CD14-positive monocyte (primary cell): ENCODE measurements at regions not wholly inside any gene's neighbourhood (a gene's known extent, or its start where the extent isn't known, plus 50 kb on each side); places are given as distances from the start of the nearest gene placed in this dataset.

Experiments
- DNase-seq, 3 donors: peaks; one replicate each; pipeline ENCODE4 v3.0.0-alpha.2; 2011 to 2022
- H2AFZ ChIP-seq: 2 replicates; pipeline ENCODE4 v1.6.0; 2012; ENCODE audit warnings: mild to moderate bottlenecking, low read depth, low read length, inconsistent platforms; ENCODE audit not compliant: insufficient read depth, poor library complexity, severe bottlenecking
- H3K27ac ChIP-seq, 2 donors: 1 replicate in 1 of 2; 2 replicates in 1 of 2; pipeline ENCODE4 v1.5.1; 2012 to 2013; ENCODE audit warnings: low read length in 2 of 2, control low read depth in 1 of 2, inconsistent platforms in 1 of 2, low read depth in 1 of 2, mild to moderate bottlenecking in 1 of 2
- H3K27me3 ChIP-seq, 2 donors: one replicate each; pipeline versions ENCODE4 v1.6.0 to v1.6.1; 2011 to 2013; ENCODE audit warnings: low read length in 2 of 2; ENCODE audit not compliant: control insufficient read depth in 2 of 2, insufficient read depth in 2 of 2
- H3K36me3 ChIP-seq, 2 donors: replicated peaks in 1 of 2; 1 replicate in 1 of 2; 2 replicates in 1 of 2; pipeline versions ENCODE4 v1.5.1 to v1.6.1; 2012 to 2013; ENCODE audit warnings: low read length in 2 of 2, control low read depth in 1 of 2, inconsistent platforms in 1 of 2, mild to moderate bottlenecking in 1 of 2; ENCODE audit not compliant: insufficient read depth in 2 of 2, control insufficient read depth in 1 of 2
- H3K4me1 ChIP-seq, 2 donors: 1 replicate in 1 of 2; 2 replicates in 1 of 2; pipeline versions ENCODE4 v1.5.1 to v1.6.1; 2012 to 2013; ENCODE audit warnings: low read length in 2 of 2, control low read depth in 1 of 2, inconsistent platforms in 1 of 2, mild to moderate bottlenecking in 1 of 2, moderate library complexity in 1 of 2; ENCODE audit not compliant: insufficient read depth in 2 of 2, control insufficient read depth in 1 of 2
- H3K4me2 ChIP-seq: replicated peaks from 2 replicates; pipeline ENCODE3; 2012; ENCODE audit warnings: low read length, moderate library complexity, mild to moderate bottlenecking; ENCODE audit not compliant: poor library complexity, severe bottlenecking; ENCODE audit errors: extremely low read depth
- H3K4me3 ChIP-seq, 3 experiments: fragments of 200-600 bp in 1 of 3; sonication (generic) in 1 of 3; replicated peaks in 1 of 3; 1 replicate in 2 of 3; 2 replicates in 1 of 3; pipeline ENCODE4 v1.5.1; 2011 to 2013; ENCODE audit warnings: low read length in 3 of 3, mild to moderate bottlenecking in 3 of 3, control low read depth in 2 of 3, low read depth in 2 of 3, inconsistent platforms in 1 of 3, moderate library complexity in 1 of 3
- H3K79me2 ChIP-seq: 2 replicates; pipeline ENCODE4 v1.6.0; 2012; ENCODE audit warnings: mild to moderate bottlenecking, control low read depth, inconsistent platforms, low read length, moderate library complexity; ENCODE audit not compliant: insufficient read depth
- H3K9ac ChIP-seq: 2 replicates; pipeline ENCODE4 v1.6.0; 2017; ENCODE audit warnings: low read length, mild to moderate bottlenecking; ENCODE audit not compliant: insufficient read depth, poor library complexity, severe bottlenecking
- H3K9me3 ChIP-seq, 2 donors: replicated peaks in 1 of 2; 1 replicate in 1 of 2; 2 replicates in 1 of 2; pipeline versions ENCODE4 v1.5.1 to v1.6.1; 2012 to 2013; ENCODE audit warnings: low read length in 2 of 2, control low read depth in 1 of 2; ENCODE audit not compliant: control insufficient read depth in 1 of 2, insufficient read depth in 1 of 2
- H4K20me1 ChIP-seq: 2 replicates; pipeline ENCODE4 v1.6.0; 2012; ENCODE audit warnings: mild to moderate bottlenecking, low read length, control low read depth, moderate library complexity; ENCODE audit not compliant: insufficient read depth
- H3K27ac Mint-ChIP-seq, 7 donors: one replicate each; pipeline ENCODE4 v1.8.0; 2020; ENCODE audit warnings: mild to moderate bottlenecking in 7 of 7, mixed read lengths in 7 of 7, moderate library complexity in 6 of 7, inconsistent platforms in 2 of 7
- H3K27me3 Mint-ChIP-seq, 3 donors: one replicate each; pipeline ENCODE4 v1.8.0; 2021 to 2022; ENCODE audit warnings: low read depth in 3 of 3, mild to moderate bottlenecking in 3 of 3, mixed read lengths in 3 of 3, moderate library complexity in 3 of 3, inconsistent platforms in 1 of 3
- H3K36me3 Mint-ChIP-seq, 2 donors: one replicate each; pipeline ENCODE4 v1.8.0; 2020; ENCODE audit warnings: mixed read lengths in 2 of 2, inconsistent platforms in 1 of 2, mild to moderate bottlenecking in 1 of 2
- H3K4me1 Mint-ChIP-seq: one replicate; pipeline ENCODE4 v1.8.0; 2020; ENCODE audit warnings: mild to moderate bottlenecking, mixed read lengths
- H3K4me3 Mint-ChIP-seq, 2 donors: one replicate each; pipeline ENCODE4 v1.8.0; 2020; ENCODE audit warnings: mild to moderate bottlenecking in 2 of 2, mixed read lengths in 2 of 2, moderate library complexity in 1 of 2
- H3K9me3 Mint-ChIP-seq, 7 donors: one replicate each; pipeline ENCODE4 v1.8.0; 2020 to 2022; ENCODE audit warnings: mixed read lengths in 7 of 7, mild to moderate bottlenecking in 6 of 7, moderate library complexity in 6 of 7, inconsistent platforms in 2 of 7
- CTCF ChIP-seq: fragments of 200-600 bp; IDR thresholded peaks from one replicate; pipeline ENCODE4 v1.8.0; 2022; ENCODE audit warnings: antibody characterized with exemption, mild to moderate bottlenecking
- WGBS: methylation state at CpG from one replicate; pipeline ENCODE4 v1.1.5; 2013; ENCODE audit warnings: missing lambda C conversion rate; ENCODE audit not compliant: insufficient coverage; 5-methylcytosine and 5-hydroxymethylcytosine counted together
- intact Hi-C, 2 donors: fragments of 100-400 bp; cut with micrococcal nuclease; formaldehyde crosslinking; loops; one replicate each; pipeline versions ENCODE4 v1.15.0 to v1.15.1; 2023

- intact Hi-C loops: no loop called here
- Histone ChIP-seq H3K27ac (no peak overlapping the region), H3K27me3 (no peaks in the 10 kb centered on the region), H2AFZ (no peak overlapping the region), H3K9me3 (no peaks in the 10 kb centered on the region), H3K4me2 (no peak overlapping the region), H3K4me1 (no peaks in the 10 kb centered on the region), H3K79me2 (no peaks in the 10 kb centered on the region), H3K4me3 (no peak overlapping the region), H3K9ac (no peak overlapping the region), H4K20me1 (no peaks in the 10 kb centered on the region), H3K36me3 (no peaks in the 10 kb centered on the region)
- H3K27ac Mint-ChIP-seq: no peak overlapping the region
- peaks cover 0 to 2% (median 0%) of the 10 kb centered on the region in 7 donors for H3K9me3 Mint-ChIP-seq
- peaks cover 0 to 3% (median 1%) of the 10 kb centered on the region in 3 donors for H3K27me3 Mint-ChIP-seq
- DNase-seq: no peak
- no peaks in the 10 kb centered on the region for H3K4me1 Mint-ChIP-seq
- H3K36me3 Mint-ChIP-seq: no peaks in the 10 kb centered on the region
- H3K4me3 Mint-ChIP-seq: no peak overlapping the region
- no peak for TF ChIP-seq CTCF
These were observed 266.0 kb upstream of the STAC start for GRCh38 chr3:36114353-36114752.

GRCh38 chr3:36124118-36124796 lies 256.0 kb upstream of the STAC start:
- no peaks in the 10 kb centered on the region for H3K36me3 ChIP-seq
- 80% methylated on average over 1 of the region's 2 CpGs for WGBS
- H3K27ac Mint-ChIP-seq: no peak overlapping the region
- no peak overlapping the region for H3K27ac ChIP-seq
- no peaks in the 10 kb centered on the region for H3K36me3 Mint-ChIP-seq
- H3K79me2 ChIP-seq: no peaks in the 10 kb centered on the region
- H3K4me1 Mint-ChIP-seq: no peaks in the 10 kb centered on the region
- H3K27me3 Mint-ChIP-seq: no peaks in the 10 kb centered on the region
- no peaks in the 10 kb centered on the region for H3K4me1 ChIP-seq
- DNase-seq: no peak
- no peaks in the 10 kb centered on the region for H3K27me3 ChIP-seq
- H4K20me1 ChIP-seq: no peaks in the 10 kb centered on the region
- peaks cover 6% of the 10 kb centered on the region in 2 donors for H3K9me3 ChIP-seq
- peaks cover 0 to 12% (median 4%) of the 10 kb centered on the region in 7 donors for H3K9me3 Mint-ChIP-seq
- intact Hi-C loops: no loop called here
- H2AFZ ChIP-seq: no peak overlapping the region
- H3K4me3 ChIP-seq: no peak overlapping the region
- H3K9ac ChIP-seq: no peak overlapping the region
- no peak overlapping the region for H3K4me2 ChIP-seq
- H3K4me3 Mint-ChIP-seq: no peak overlapping the region
- no peak for TF ChIP-seq CTCF
